ENCODE measurements at regions not wholly inside any gene's neighbourhood (a gene's known extent, or its start where the extent isn't known, plus 50 kb on each side); places are given as distances from the start of the nearest gene placed in this dataset.
A peak's percentile ranks its signal among the peaks of the same experiment; 100 is the strongest.

GRCh38 chr1:177596485-177596884 is 373.4 kb downstream of the SEC16B start:
- H3K4me3 ChIP-seq (ENCODE audit: low read depth in 1 of 3, low read length in 3 of 3) = no peak overlapping the region
- 32 to 53% (median 49%) methylated on average over 2 of the region's 2 CpGs for WGBS, 3 donors
- no peak overlapping the region for H3K27ac ChIP-seq (ENCODE audit: low read depth in 1 of 3, low read length in 2 of 3)
- H3K27me3 ChIP-seq (ENCODE audit: control insufficient read depth in 3 of 3, insufficient read depth in 3 of 3, low read length in 3 of 3) = no peaks in the 10 kb centered on the region
- no peaks in the 10 kb centered on the region for H3K36me3 ChIP-seq (ENCODE audit: control insufficient read depth in 3 of 3, insufficient read depth in 2 of 3, low read depth in 1 of 3, low read length in 3 of 3)
- DNase-seq (no peak), FAIRE-seq (no peak)
- no peaks in the 10 kb centered on the region for H3K4me1 ChIP-seq (ENCODE audit: control insufficient read depth in 3 of 3, insufficient read depth in 2 of 3, low read depth in 1 of 3, low read length in 2 of 3)
- H3K9me3 ChIP-seq (ENCODE audit: control insufficient read depth in 2 of 2, insufficient read depth in 1 of 2, low read depth in 1 of 2, low read length in 1 of 2) = no peaks in the 10 kb centered on the region

DNA sequence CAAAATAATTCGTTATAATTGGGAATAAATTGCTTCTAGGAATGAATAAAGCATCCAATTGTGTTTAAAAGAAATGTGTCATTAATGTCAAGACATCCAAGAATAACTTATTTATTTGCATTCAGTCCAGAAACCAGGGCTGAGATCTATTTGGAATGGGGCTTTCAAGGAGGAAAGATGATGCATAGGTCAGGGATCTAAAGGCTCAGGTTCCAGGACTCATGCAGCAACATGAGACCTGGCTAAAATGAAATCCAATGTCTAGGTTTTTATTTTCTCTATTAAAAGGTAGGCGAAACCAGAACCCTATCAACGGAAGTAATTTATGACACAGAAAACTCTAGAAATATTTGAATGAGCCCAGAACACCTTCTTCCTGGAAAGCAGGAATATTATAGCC is 376.8 kb downstream of the SEC16B start:
- DNase-seq = no peak
- H3K9me3 ChIP-seq (ENCODE audit: control insufficient read depth in 2 of 2, insufficient read depth in 1 of 2, low read depth in 1 of 2, low read length in 1 of 2) = no peaks in the 10 kb centered on the region
- no peaks in the 10 kb centered on the region for H3K36me3 ChIP-seq (ENCODE audit: control insufficient read depth in 3 of 3, insufficient read depth in 2 of 3, low read depth in 1 of 3, low read length in 3 of 3)
- H3K4me3 ChIP-seq (ENCODE audit: low read depth in 1 of 3, low read length in 3 of 3) = no peak overlapping the region
- H3K27me3 ChIP-seq (ENCODE audit: control insufficient read depth in 3 of 3, insufficient read depth in 3 of 3, low read length in 3 of 3) = no peaks in the 10 kb centered on the region
- 64 to 73% (median 64%) methylated on average over 3 of the region's 3 CpGs for WGBS, 3 donors
- no peak overlapping the region for H3K27ac ChIP-seq (ENCODE audit: low read depth in 1 of 3, low read length in 2 of 3)
- no peak for FAIRE-seq
- no peaks in the 10 kb centered on the region for H3K4me1 ChIP-seq (ENCODE audit: control insufficient read depth in 3 of 3, insufficient read depth in 2 of 3, low read depth in 1 of 3, low read length in 2 of 3)

GRCh38 chr1:177592624-177593023 is 377.2 kb downstream of the SEC16B start:
- DNase-seq (no peak), FAIRE-seq (no peak)
- H3K9me3 ChIP-seq (ENCODE audit: control insufficient read depth in 2 of 2, insufficient read depth in 1 of 2, low read depth in 1 of 2, low read length in 1 of 2) = no peaks in the 10 kb centered on the region
- H3K27ac ChIP-seq (ENCODE audit: low read depth in 1 of 3, low read length in 2 of 3) = no peak overlapping the region
- 72 to 78% (median 76%) methylated on average over 4 of the region's 4 CpGs for WGBS, 3 donors
- no peaks in the 10 kb centered on the region for H3K4me1 ChIP-seq (ENCODE audit: control insufficient read depth in 3 of 3, insufficient read depth in 2 of 3, low read depth in 1 of 3, low read length in 2 of 3)
- H3K4me3 ChIP-seq (ENCODE audit: low read depth in 1 of 3, low read length in 3 of 3) = no peak overlapping the region
- H3K27me3 ChIP-seq (ENCODE audit: control insufficient read depth in 3 of 3, insufficient read depth in 3 of 3, low read length in 3 of 3) = no peaks in the 10 kb centered on the region
- H3K36me3 ChIP-seq (ENCODE audit: control insufficient read depth in 3 of 3, insufficient read depth in 2 of 3, low read depth in 1 of 3, low read length in 3 of 3) = no peaks in the 10 kb centered on the region

DNA sequence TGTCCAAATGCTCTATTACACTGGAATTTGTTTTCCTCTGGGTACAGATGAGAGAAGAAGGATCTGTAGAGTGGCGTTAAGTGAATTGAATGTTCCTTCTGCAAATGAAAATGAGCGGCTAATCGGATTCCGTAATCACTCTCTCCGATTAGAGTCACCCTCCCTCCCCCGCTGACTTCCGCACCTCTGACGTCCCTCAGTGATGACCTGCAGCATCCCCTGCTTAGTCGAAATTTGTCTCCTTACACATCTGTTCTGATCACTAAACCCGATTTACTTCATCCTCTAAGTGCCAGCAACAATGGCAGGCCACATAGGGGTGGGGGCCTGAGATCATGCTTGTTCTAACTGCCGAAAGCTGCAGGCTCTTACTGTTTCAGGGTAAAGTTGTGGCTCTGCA is 378.7 kb downstream of the SEC16B start:
- Histone ChIP-seq H3K9me3 (ENCODE audit: control insufficient read depth in 2 of 2, insufficient read depth in 1 of 2, low read depth in 1 of 2, low read length in 1 of 2) (no peaks in the 10 kb centered on the region), H3K36me3 (ENCODE audit: control insufficient read depth in 3 of 3, insufficient read depth in 2 of 3, low read depth in 1 of 3, low read length in 3 of 3) (no peaks in the 10 kb centered on the region), H3K27ac (ENCODE audit: low read depth in 1 of 3, low read length in 2 of 3) (no peak overlapping the region), H3K4me1 (ENCODE audit: control insufficient read depth in 3 of 3, insufficient read depth in 2 of 3, low read depth in 1 of 3, low read length in 2 of 3) (no peaks in the 10 kb centered on the region), H3K4me3 (ENCODE audit: low read depth in 1 of 3, low read length in 3 of 3) (no peak overlapping the region), H3K27me3 (ENCODE audit: control insufficient read depth in 3 of 3, insufficient read depth in 3 of 3, low read length in 3 of 3) (no peaks in the 10 kb centered on the region)
- no peak for DNase-seq
- FAIRE-seq = no peak
- WGBS, 3 donors = 72 to 91% (median 80%) methylated on average over 11 of the region's 11 CpGs

- H3K4me1 ChIP-seq (ENCODE audit: control insufficient read depth in 3 of 3, insufficient read depth in 2 of 3, low read depth in 1 of 3, low read length in 2 of 3) = no peaks in the 10 kb centered on the region
- FAIRE-seq (no peak), DNase-seq (no peak)
- H3K9me3 ChIP-seq (ENCODE audit: control insufficient read depth in 2 of 2, insufficient read depth in 1 of 2, low read depth in 1 of 2, low read length in 1 of 2) = no peaks in the 10 kb centered on the region
- WGBS, 3 donors = 33 to 45% (median 44%) methylated on average over 3 of the region's 3 CpGs
- H3K36me3 ChIP-seq (ENCODE audit: control insufficient read depth in 3 of 3, insufficient read depth in 2 of 3, low read depth in 1 of 3, low read length in 3 of 3) = no peaks in the 10 kb centered on the region
- no peak overlapping the region for H3K27ac ChIP-seq (ENCODE audit: low read depth in 1 of 3, low read length in 2 of 3)
- no peak overlapping the region for H3K4me3 ChIP-seq (ENCODE audit: low read depth in 1 of 3, low read length in 3 of 3)
- no peaks in the 10 kb centered on the region for H3K27me3 ChIP-seq (ENCODE audit: control insufficient read depth in 3 of 3, insufficient read depth in 3 of 3, low read length in 3 of 3)
Measured at GRCh38 chr1:177589166-177589565, 380.7 kb downstream of the SEC16B start.

GRCh38 chr1:177586429-177586828 is 383.4 kb downstream of the SEC16B start:
- FAIRE-seq = no peak

GRCh38 chr1:177585302-177586220 is 384.3 kb downstream of the SEC16B start:
- H3K27me3 ChIP-seq (ENCODE audit: control insufficient read depth in 3 of 3, insufficient read depth in 3 of 3, low read length in 3 of 3) = peaks cover 0 to 2% (median 0%) of the 10 kb centered on the region in 3 donors
- H3K4me3 ChIP-seq (ENCODE audit: low read depth in 1 of 3, low read length in 3 of 3) = no peak overlapping the region
- H3K9me3 ChIP-seq (ENCODE audit: control insufficient read depth in 2 of 2, insufficient read depth in 1 of 2, low read depth in 1 of 2, low read length in 1 of 2) = no peaks in the 10 kb centered on the region
- no peak overlapping the region for H3K27ac ChIP-seq (ENCODE audit: low read depth in 1 of 3, low read length in 2 of 3)
- FAIRE-seq (no peak), DNase-seq (peak; percentile 31 to 80)
- H3K36me3 ChIP-seq (ENCODE audit: control insufficient read depth in 3 of 3, insufficient read depth in 2 of 3, low read depth in 1 of 3, low read length in 3 of 3) = no peaks in the 10 kb centered on the region
- no peaks in the 10 kb centered on the region for H3K4me1 ChIP-seq (ENCODE audit: control insufficient read depth in 3 of 3, insufficient read depth in 2 of 3, low read depth in 1 of 3, low read length in 2 of 3)
- WGBS, 3 donors = 25 to 38% (median 33%) methylated on average over 3 of the region's 3 CpGs

More at GRCh38 chr1:177586429-177586828, 383.4 kb downstream of the SEC16B start:
- H3K27me3 ChIP-seq (ENCODE audit: control insufficient read depth in 3 of 3, insufficient read depth in 3 of 3, low read length in 3 of 3) = no peaks in the 10 kb centered on the region
- 73 to 91% (median 85%) methylated on average over 1 of the region's 1 CpG for WGBS, 3 donors
- H3K36me3 ChIP-seq (ENCODE audit: control insufficient read depth in 3 of 3, insufficient read depth in 2 of 3, low read depth in 1 of 3, low read length in 3 of 3) = no peaks in the 10 kb centered on the region
- no peaks in the 10 kb centered on the region for H3K4me1 ChIP-seq (ENCODE audit: control insufficient read depth in 3 of 3, insufficient read depth in 2 of 3, low read depth in 1 of 3, low read length in 2 of 3)
- H3K4me3 ChIP-seq (ENCODE audit: low read depth in 1 of 3, low read length in 3 of 3) = no peak overlapping the region
- H3K27ac ChIP-seq (ENCODE audit: low read depth in 1 of 3, low read length in 2 of 3) = no peak overlapping the region
- DNase-seq = no peak
- no peaks in the 10 kb centered on the region for H3K9me3 ChIP-seq (ENCODE audit: control insufficient read depth in 2 of 2, insufficient read depth in 1 of 2, low read depth in 1 of 2, low read length in 1 of 2)

- Histone ChIP-seq H3K36me3 (ENCODE audit: control insufficient read depth in 3 of 3, insufficient read depth in 2 of 3, low read depth in 1 of 3, low read length in 3 of 3) (no peaks in the 10 kb centered on the region), H3K27me3 (ENCODE audit: control insufficient read depth in 3 of 3, insufficient read depth in 3 of 3, low read length in 3 of 3) (no peaks in the 10 kb centered on the region), H3K9me3 (ENCODE audit: control insufficient read depth in 2 of 2, insufficient read depth in 1 of 2, low read depth in 1 of 2, low read length in 1 of 2) (no peaks in the 10 kb centered on the region), H3K27ac (ENCODE audit: low read depth in 1 of 3, low read length in 2 of 3) (no peak overlapping the region), H3K4me3 (ENCODE audit: low read depth in 1 of 3, low read length in 3 of 3) (no peak overlapping the region), H3K4me1 (ENCODE audit: control insufficient read depth in 3 of 3, insufficient read depth in 2 of 3, low read depth in 1 of 3, low read length in 2 of 3) (no peaks in the 10 kb centered on the region)
- DNase-seq (no peak), FAIRE-seq (no peak)
- WGBS, 3 donors = 68 to 79% (median 77%) methylated on average over 2 of the region's 2 CpGs
Measured at GRCh38 chr1:177573901-177574300, 396.0 kb downstream of the SEC16B start.

All from small intestine (tissue), 7 donors.